Endothelial cell of hepatic sinusoid (primary cell): ENCODE measurements at regions not wholly inside any gene's neighbourhood (a gene's known extent, or its start where the extent isn't known, plus 50 kb on each side); places are given as distances from the start of the nearest gene placed in this dataset.
"Not testable (repeated sequence)": the region's sequence is repeated elsewhere in the genome, so short reads cannot be mapped to it uniquely, and the experiment has no call there.

Experiments
- in situ Hi-C: cut with HindIII; loops from 2 replicates; pipeline ENCODE4 v1.10.0; 2017; ENCODE audit warnings: low sequenced_read_pairs

- in situ Hi-C loops = no loop called here
These were observed 248.8 kb upstream of the NSMCE3 start for GRCh38 chr15:29518442-29518841.

GRCh38 chr15:29517829-29518228, 248.2 kb upstream of the NSMCE3 start:
- in situ Hi-C loops = no loop called here

GRCh38 chr15:29516929-29517328, 247.3 kb upstream of the NSMCE3 start:
- in situ Hi-C loops = no loop called here

- in situ Hi-C loops = no loop called here
These were observed 245.3 kb upstream of the NSMCE3 start for GRCh38 chr15:29514926-29515325.

- in situ Hi-C loops = no loop called here
These were observed 242.0 kb upstream of the NSMCE3 start for GRCh38 chr15:29511663-29512062.

DNA sequence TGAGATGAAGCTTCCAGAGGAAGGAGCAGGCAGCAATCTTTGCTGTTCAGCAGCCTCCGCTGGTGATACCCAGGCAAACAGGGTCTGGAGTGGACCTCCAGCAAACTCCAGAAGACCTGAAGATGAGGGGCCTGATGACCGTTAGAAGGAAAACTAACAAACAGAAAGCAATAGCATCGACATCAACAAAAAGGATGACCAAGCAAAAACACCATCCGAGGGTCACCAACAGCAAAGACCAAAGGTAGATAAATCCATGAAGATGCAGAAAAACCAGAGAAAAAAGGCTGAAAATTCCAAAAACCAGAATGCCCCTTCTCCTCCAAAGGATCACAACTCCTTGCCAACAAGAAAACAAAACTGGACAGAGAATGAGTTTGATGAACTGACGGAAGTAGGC, 235.9 kb upstream of the NSMCE3 start:
- in situ Hi-C loops = not testable (repeated sequence)

GRCh38 chr15:29490747-29491471, 221.3 kb upstream of the NSMCE3 start:
- in situ Hi-C loops = no loop called here

- in situ Hi-C loops = no loop called here
These were observed 211.3 kb upstream of the NSMCE3 start for GRCh38 chr15:29480949-29481348.

DNA sequence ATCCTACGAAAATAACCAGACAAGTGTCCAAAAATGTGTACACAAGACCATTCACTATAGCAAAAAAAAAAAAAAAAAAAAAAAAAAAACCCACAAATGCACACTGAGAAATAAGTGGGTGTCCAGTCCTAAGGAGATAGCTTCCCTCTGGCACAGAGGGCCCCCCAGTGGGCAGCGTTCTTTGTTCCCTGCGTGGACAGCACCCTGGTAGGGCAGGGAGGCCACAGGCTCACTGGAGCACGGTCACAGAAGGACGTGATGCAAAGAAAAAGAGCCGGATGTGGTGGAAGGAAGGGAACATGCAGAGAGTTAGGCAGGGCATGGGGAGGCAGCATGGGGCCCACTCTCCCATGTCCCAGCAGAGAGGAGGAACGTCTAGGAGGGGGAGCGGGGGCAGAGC, 210.7 kb upstream of the NSMCE3 start:
- in situ Hi-C loops = no loop called here

- in situ Hi-C loops = no loop called here
These were observed 207.6 kb upstream of the NSMCE3 start for GRCh38 chr15:29477256-29477655.

DNA sequence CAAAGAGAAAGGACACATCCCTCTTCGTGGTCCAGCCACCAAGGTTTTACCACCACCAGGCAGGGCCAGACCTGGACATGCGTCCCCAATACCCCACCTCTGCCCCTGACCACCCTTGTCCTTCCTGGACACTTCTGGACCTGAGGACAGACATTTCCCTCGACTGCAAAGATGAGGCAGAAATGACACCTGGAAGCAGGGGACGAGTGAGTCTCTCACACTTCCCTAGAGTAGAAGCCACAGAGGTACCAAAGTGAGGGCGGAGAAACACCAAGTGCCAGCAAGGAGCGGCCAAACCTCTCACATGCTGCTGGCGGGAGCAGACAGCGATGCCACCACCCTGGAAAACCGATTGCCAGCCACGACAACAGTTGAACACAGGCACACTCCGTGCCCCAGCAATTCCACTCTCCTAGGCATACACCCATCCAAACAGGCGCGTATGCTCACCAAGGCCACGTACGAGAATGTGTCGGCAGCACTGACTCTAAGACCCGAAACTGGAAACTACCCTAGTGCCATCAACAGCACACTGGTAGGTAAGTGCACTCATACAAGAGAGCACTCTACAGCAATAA, 207.0 kb upstream of the NSMCE3 start:
- in situ Hi-C loops = no loop called here

- in situ Hi-C loops = no loop called here
These were observed 205.5 kb upstream of the NSMCE3 start for GRCh38 chr15:29475096-29475495.

DNA sequence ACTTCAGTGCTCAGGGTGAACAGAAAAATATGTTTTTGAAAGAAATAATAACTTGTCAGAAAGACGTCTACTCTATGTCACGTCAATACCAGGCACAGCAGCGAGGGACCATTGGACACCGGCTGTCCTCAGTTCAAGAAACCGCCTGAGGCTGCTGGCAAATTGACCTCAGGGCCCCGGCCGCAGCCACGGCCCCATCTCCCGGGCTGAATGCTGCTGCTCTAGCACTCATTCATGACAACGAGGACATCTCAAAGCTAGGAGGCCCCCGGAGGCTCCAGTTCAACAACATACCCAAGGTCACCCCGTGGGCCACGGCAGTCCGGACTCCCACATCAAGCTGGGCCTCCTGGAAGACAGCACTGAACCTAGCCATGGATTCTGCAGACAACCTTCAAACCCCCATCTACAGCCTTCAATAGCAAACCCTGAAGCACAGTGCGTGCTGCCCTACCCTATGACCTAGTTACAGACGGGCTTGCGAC, 204.0 kb upstream of the NSMCE3 start:
- in situ Hi-C loops = no loop called here

DNA sequence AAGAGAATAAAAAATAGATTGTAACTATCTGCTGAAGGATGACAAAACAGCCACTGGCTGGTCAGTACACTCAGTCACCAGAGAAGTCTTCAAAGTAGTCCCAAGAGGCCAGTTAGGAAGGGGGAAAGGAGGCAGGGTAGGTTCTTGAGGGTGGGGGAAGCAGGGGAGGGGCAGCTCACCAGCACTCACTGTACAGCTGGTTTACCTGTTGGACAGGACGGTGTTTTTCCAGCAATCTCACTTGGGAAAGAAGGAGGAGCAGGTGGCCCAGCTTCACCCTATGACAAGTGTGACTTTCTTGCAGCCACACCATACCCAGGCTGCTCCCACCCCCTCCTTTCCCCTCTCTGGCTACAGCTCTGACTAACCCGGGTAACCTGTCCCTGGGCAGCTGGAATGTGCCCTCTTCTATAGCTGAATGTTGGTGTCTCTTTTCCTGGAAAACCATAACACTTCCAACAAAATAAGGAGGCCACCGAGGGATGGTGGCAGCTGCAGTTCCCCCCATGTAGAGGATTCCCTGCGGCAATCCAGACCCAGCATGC, 203.4 kb upstream of the NSMCE3 start:
- in situ Hi-C loops = no loop called here

DNA sequence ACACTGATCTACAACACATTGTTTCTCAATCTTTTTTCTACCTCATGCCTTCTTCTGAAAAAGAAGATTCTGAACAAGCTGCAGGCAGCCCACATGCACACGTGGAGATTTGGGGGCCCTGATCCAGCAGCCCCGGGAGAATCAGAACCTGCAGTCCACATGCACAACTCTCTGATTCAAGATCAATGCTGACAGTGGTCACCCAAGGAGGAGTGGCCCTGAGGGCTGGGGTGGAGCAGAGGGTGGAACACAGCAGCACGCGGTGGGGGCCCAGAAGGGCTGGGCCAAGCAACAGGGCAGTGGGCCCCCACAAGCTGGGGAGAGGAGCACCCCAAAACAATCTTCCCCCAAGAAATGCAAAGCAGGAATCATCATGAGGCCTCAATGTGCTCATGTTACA, 202.1 kb upstream of the NSMCE3 start:
- in situ Hi-C loops = no loop called here

DNA sequence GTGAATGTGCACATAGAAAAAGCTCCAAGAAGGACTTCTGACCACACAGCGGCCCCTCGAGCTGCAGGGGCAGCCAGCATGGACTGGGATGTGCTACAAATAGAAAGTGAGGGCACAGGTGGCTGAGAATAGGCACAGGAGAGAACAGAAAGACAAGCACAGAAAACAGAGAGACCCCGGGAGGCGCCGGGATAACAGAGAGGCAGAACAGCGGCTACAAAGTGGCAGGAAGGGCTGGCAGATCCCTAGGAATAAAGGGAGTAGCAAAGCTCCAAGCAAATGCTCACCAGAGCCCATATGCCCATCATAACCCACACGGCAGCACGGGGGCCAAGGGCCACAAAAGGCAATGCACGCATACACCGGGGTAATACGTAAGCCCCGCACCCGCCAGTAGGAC, 201.7 kb upstream of the NSMCE3 start:
- in situ Hi-C loops = no loop called here

- in situ Hi-C loops = no loop called here
These were observed 201.2 kb upstream of the NSMCE3 start for GRCh38 chr15:29470794-29471193.

DNA sequence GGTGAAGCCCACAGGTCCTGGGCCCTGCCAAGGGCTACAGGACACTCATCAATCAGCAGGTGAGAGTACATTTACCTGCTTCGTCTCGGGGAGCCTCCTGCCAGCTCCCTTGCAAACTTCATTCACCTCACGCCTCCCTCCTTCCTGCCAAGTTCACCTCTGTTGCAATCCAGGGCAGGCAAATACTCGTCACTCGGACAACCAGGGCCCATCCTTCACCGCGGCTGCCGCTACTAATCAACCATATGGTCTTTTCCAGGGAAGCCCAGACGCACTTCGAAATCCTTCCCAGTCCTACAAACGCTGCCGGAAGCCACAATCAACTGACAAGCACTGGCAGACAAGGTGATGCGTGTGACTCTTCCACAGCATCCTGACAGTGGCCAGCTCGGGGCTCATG, 200.7 kb upstream of the NSMCE3 start:
- in situ Hi-C loops = no loop called here

DNA sequence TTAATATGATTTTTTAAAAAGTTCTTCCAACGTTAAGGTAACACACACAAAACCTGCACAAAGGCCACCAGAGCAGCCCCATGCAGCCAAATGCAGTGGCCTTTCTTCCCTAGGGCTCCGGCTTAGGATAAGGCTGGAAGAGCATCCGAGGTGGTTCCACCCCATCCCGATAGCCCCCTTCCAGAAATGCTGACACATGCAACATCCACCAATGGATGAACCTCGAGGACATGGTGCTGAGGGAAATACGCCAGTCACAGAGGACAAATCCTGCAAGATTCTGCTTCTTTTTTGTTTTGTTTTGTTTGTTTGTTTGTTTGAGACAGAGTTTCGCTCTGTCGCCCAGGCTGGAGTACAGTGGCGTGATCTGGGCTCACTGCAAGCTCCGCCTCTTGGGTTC, 199.3 kb upstream of the NSMCE3 start:
- in situ Hi-C loops = no loop called here

- in situ Hi-C loops = no loop called here
These were observed 197.5 kb upstream of the NSMCE3 start for GRCh38 chr15:29467091-29467490.

GRCh38 chr15:29466292-29466691, 196.7 kb upstream of the NSMCE3 start:
- in situ Hi-C loops = no loop called here

DNA sequence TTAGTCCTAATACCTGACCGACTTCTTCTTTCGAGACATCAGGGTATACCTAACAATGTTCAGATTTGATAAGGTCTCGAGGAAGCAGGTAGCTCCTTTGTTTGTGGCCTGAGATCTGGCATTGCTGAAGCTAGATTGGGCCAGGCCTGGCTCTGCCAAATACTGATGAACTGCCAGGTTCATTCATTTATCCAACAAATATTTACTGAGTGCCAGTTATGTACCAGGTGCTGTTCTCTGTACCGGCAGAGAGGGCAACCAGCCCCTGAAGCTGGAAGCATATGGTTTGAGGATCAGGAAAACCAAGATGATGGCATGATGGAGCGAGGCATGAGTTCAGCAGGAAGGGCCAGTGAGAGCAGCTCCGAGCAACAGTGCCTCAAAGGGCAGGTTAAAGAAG, 196.2 kb upstream of the NSMCE3 start:
- in situ Hi-C loops = no loop called here
